K562 (cell line): ENCODE measurements at regions not wholly inside any gene's neighbourhood (a gene's known extent, or its start where the extent isn't known, plus 50 kb on each side); places are given as distances from the start of the nearest gene placed in this dataset.

Experiments
- ATAC-seq: fragments of 200-7000 bp; cut with Tn5 transposase; 3 replicates; pipeline ENCODE4 v1.9.1; 2020; ENCODE audit warnings: moderate library complexity
- BruUV-seq: library from RNA; stranded (reverse); fragments of 400-500 nt; replicated peaks from 2 replicates; lab custom pipeline; 2021; lab: Mats Ljungman, UMichigan
- CTCF ChIA-PET: fragments of 300-600 bp; formaldehyde crosslinking; extraction: SDS; loops from one replicate; lab custom pipeline; 2021; ENCODE audit warnings: low intra/inter-chr PET ratio; lab: Yijun Ruan, JAX
- POLR2A ChIA-PET: fragments of 300-600, 350-650 bp; sonication (Branson Sonifier 250); formaldehyde crosslinking; extraction: SDS; loops from one replicate; lab custom pipeline; 2021; ENCODE audit warnings: antibody characterized with exemption, inconsistent platforms; lab: Yijun Ruan, JAX
- DNase-seq, 4 experiments: peaks; one replicate each; pipeline versions ENCODE4 v3.0.0 to v3.0.0-alpha.2; 2011 to 2018; ENCODE audit warnings: low spot score in 3 of 4, mixed read lengths in 3 of 4; ENCODE audit errors: extremely low read depth in 1 of 4
- FAIRE-seq: peaks from 2 replicates; lab custom pipeline; 2011; peaks lifted over from hg19 to GRCh38; lab: Jason Lieb, UNC
- H2AFZ ChIP-seq: 2 replicates; pipeline ENCODE4 v1.6.0; 2011; ENCODE audit warnings: low read depth, low read length, control low read depth, inconsistent platforms
- H3K27ac ChIP-seq: fragments of 200-600 bp; 3 replicates; pipeline ENCODE4 v1.8.0; 2011; ENCODE audit warnings: low read depth, mild to moderate bottlenecking, control low read depth, inconsistent platforms, low read length, moderate library complexity, mixed read lengths; ENCODE audit errors: extremely low read depth
- H3K27me3 ChIP-seq, 2 experiments: fragments of 300-600 bp in 1 of 2; 2 replicates in 1 of 2; 3 replicates in 1 of 2; pipeline versions ENCODE4 v1.6.0 to v1.8.0; 2011; ENCODE audit warnings: inconsistent platforms in 2 of 2, low read length in 2 of 2, mild to moderate bottlenecking in 1 of 2, mixed read lengths in 1 of 2, moderate library complexity in 1 of 2; ENCODE audit not compliant: control insufficient read depth in 2 of 2, insufficient read depth in 2 of 2
- H3K36me3 ChIP-seq: fragments of 300-600 bp; 3 replicates; pipeline ENCODE4 v1.8.0; 2011; ENCODE audit warnings: mild to moderate bottlenecking, low read length, inconsistent platforms; ENCODE audit not compliant: control insufficient read depth, insufficient read depth
- H3K4me1 ChIP-seq, 2 experiments: fragments of 200-600 bp in 1 of 2; replicated peaks in 1 of 2; 2 replicates in 1 of 2; 3 replicates in 1 of 2; pipeline versions ENCODE4 v1.5.1 to v1.8.0; 2011; ENCODE audit warnings: inconsistent platforms in 2 of 2, low read length in 2 of 2, mild to moderate bottlenecking in 1 of 2, mixed read lengths in 1 of 2, moderate library complexity in 1 of 2; ENCODE audit not compliant: control insufficient read depth in 2 of 2, insufficient read depth in 2 of 2
- H3K4me2 ChIP-seq: 2 replicates; pipeline ENCODE4 v1.6.1; 2011; ENCODE audit warnings: low read length, control low read depth, inconsistent platforms, mixed read lengths; ENCODE audit not compliant: insufficient read depth
- H3K4me3 ChIP-seq: fragments of 200-600 bp; sonication (generic), shearing (Covaris generic); 2 replicates; pipeline ENCODE4 v1.5.1; 2016; ENCODE audit warnings: control low read depth, inconsistent platforms
- H3K79me2 ChIP-seq: fragments of 200-600 bp; 3 replicates; pipeline ENCODE4 v1.8.0; 2011; ENCODE audit warnings: low read length, inconsistent platforms; ENCODE audit not compliant: control insufficient read depth, insufficient read depth
- H3K9ac ChIP-seq, 2 experiments: 2 replicates each; pipeline versions ENCODE4 v1.6.0 to v1.6.1; 2011; ENCODE audit warnings: low read depth in 2 of 2, low read length in 2 of 2, control low read depth in 1 of 2, inconsistent platforms in 1 of 2, mild to moderate bottlenecking in 1 of 2, mixed read lengths in 1 of 2; ENCODE audit not compliant: insufficient read depth in 1 of 2
- H3K9me1 ChIP-seq: one replicate; pipeline ENCODE4 v1.6.0; 2011; ENCODE audit warnings: inconsistent platforms, mild to moderate bottlenecking, low read length, moderate library complexity; ENCODE audit not compliant: control insufficient read depth, insufficient read depth
- H3K9me3 ChIP-seq: replicated peaks from 2 replicates; pipeline ENCODE4 v1.5.1; 2011; ENCODE audit warnings: low read depth, low read length, inconsistent platforms; ENCODE audit not compliant: control insufficient read depth, insufficient read depth
- H4K20me1 ChIP-seq: replicated peaks from 2 replicates; pipeline ENCODE4 v1.6.1; 2011; ENCODE audit warnings: low read length, inconsistent platforms, mixed read lengths; ENCODE audit not compliant: control insufficient read depth, insufficient read depth
- CHD2 ChIP-seq: IDR thresholded peaks from 2 replicates; pipeline ENCODE4 v1.6.1; 2011; ENCODE audit warnings: low read depth, low read length
- EHMT2 ChIP-seq: fragments of 450-650 bp; IDR thresholded peaks from 2 replicates; pipeline ENCODE4 v1.6.1; 2018; ENCODE audit warnings: antibody characterized with exemption
- NCOA2 ChIP-seq, 2 experiments: fragments of 450-650 bp; IDR thresholded peaks; 2 replicates each; pipeline ENCODE4 v1.6.1; 2018; ENCODE audit warnings: mild to moderate bottlenecking in 2 of 2, moderate library complexity in 1 of 2; ENCODE audit not compliant: partially characterized antibody in 2 of 2
- NONO ChIP-seq, 2 experiments: fragments of 200-400 bp in 1 of 2; fragments of 450-650 bp in 1 of 2; formaldehyde crosslinking in 1 of 2; IDR thresholded peaks; 2 replicates each; pipeline ENCODE4 v1.6.1; 2017; ENCODE audit warnings: low read depth in 2 of 2, mild to moderate bottlenecking in 2 of 2, moderate library complexity in 2 of 2, low read length in 1 of 2
- RB1 ChIP-seq: fragments of 450-650 bp; IDR thresholded peaks from 2 replicates; pipeline ENCODE4 v1.6.1; 2017; ENCODE audit warnings: low read depth, mild to moderate bottlenecking
- TAF15 ChIP-seq: fragments of 200-400 bp; formaldehyde crosslinking; IDR thresholded peaks from 2 replicates; pipeline ENCODE4 v1.6.1; 2017; ENCODE audit warnings: mild to moderate bottlenecking, low read depth, low read length, moderate library complexity
- TOE1 ChIP-seq, 2 experiments: fragments of 450-650 bp in 1 of 2; sonication (generic) in 1 of 2; formaldehyde crosslinking in 1 of 2; IDR thresholded peaks; 2 replicates each; pipeline versions ENCODE4 v1.7.1 to v1.8.0; 2016 to 2022; ENCODE audit warnings: borderline replicate concordance in 2 of 2, mild to moderate bottlenecking in 2 of 2, antibody characterized with exemption in 1 of 2, inconsistent platforms in 1 of 2, low read depth in 1 of 2, missing genetic modification reagents in 1 of 2, moderate library complexity in 1 of 2
- U2AF1 ChIP-seq: fragments of 200-400 bp; formaldehyde crosslinking; optimal IDR thresholded peaks from 2 replicates; pipeline ENCODE3; 2017; ENCODE audit warnings: mild to moderate bottlenecking, low read depth, low read length, moderate library complexity
- ZC3H11A ChIP-seq: IDR thresholded peaks from 2 replicates; pipeline ENCODE4 v1.6.1; 2012; ENCODE audit warnings: low read depth, low read length, improper control_type of control experiment
- ZFP91 ChIP-seq: sonication (generic); formaldehyde crosslinking; IDR thresholded peaks from 2 replicates; pipeline ENCODE4 v1.8.0; 2022; ENCODE audit warnings: mild to moderate bottlenecking, missing genetic modification reagents
- ZNF253 ChIP-seq: fragments of 250-450 bp; sonication (Bioruptor Pico); conservative IDR thresholded peaks from 2 replicates; pipeline ENCODE4 v1.6.1; 2021; ENCODE audit warnings: mild to moderate bottlenecking
- ZNF280A ChIP-seq: fragments of 450-650 bp; IDR thresholded peaks from 2 replicates; pipeline ENCODE4 v1.6.1; 2018; ENCODE audit warnings: mild to moderate bottlenecking, low read depth; ENCODE audit not compliant: partially characterized antibody
- WGBS: fragments of 100-300 bp; shearing (Covaris generic); methylation state at CpG from one replicate; pipeline ENCODE4 v1.1.6; 2016; ENCODE audit warnings: low coverage, mixed read lengths; ENCODE audit not compliant: insufficient coverage; ENCODE audit errors: missing lambda C conversion rate; 5-methylcytosine and 5-hydroxymethylcytosine counted together
- in situ Hi-C: fragments of 300-500 bp; cut with MboI; formaldehyde crosslinking; loops from 4 replicates; pipeline ENCODE4 v1.15.0; 2018; ENCODE audit warnings: inconsistent platforms, mixed read lengths
- intact Hi-C: fragments of 100-400 bp; cut with micrococcal nuclease; formaldehyde crosslinking; loops from 2 replicates; pipeline ENCODE4 v1.14.2; 2022

- TF ChIP-seq TAF15 (no peak), CHD2 (no peak), RB1 (no peak), ZC3H11A (no peak), NONO (IDR thresholded peaks at IDR 0.05; ENCODE audit: low read depth in 2 of 2, low read length in 1 of 2) (no peak), NCOA2 (IDR thresholded peaks at IDR 0.05; ENCODE audit: partially characterized antibody in 2 of 2) (no peak), U2AF1 (no peak), TOE1 (IDR thresholded peaks at IDR 0.05; ENCODE audit: borderline replicate concordance) (no peak), TOE1 (CRISPR knock-in tag; IDR thresholded peaks at IDR 0.05; ENCODE audit: borderline replicate concordance, low read depth) (no peak), ZNF253 (CRISPR knock-in tag) (no peak), ZNF280A (no peak), ZFP91 (CRISPR knock-in tag) (no peak), EHMT2 (no peak)
- DNase-seq (no peak), ATAC-seq (no peak), FAIRE-seq (no peak)
- H3K4me2 ChIP-seq, result no peak overlapping the region
- BruUV-seq, result no TSS peak
- in situ Hi-C loops, result no loop called here
- no peak overlapping the region for H3K27ac ChIP-seq
- ChIA-PET POLR2A (interaction anchor here (0.7 kb wide), 1 partner anchor 284 kb away, joined by 3 read pairs; no protein-coding TSS in a partner anchor), CTCF (no interaction called here)
- no peaks in the 10 kb centered on the region for H3K9me3 ChIP-seq
- no peaks in the 10 kb centered on the region for H4K20me1 ChIP-seq
- H3K4me3 ChIP-seq, result no peak overlapping the region
- no peaks in the 10 kb centered on the region for H3K27me3 ChIP-seq
- intact Hi-C loops, result no loop called here
- 90% methylated on average over 2 of the region's 2 CpGs for WGBS
- H3K4me1 ChIP-seq, result no peaks in the 10 kb centered on the region
- no peak overlapping the region for H2AFZ ChIP-seq
- H3K9ac ChIP-seq, result no peak overlapping the region
- H3K36me3 ChIP-seq, result no peaks in the 10 kb centered on the region
- H3K9me1 ChIP-seq, result no peaks in the 10 kb centered on the region
- H3K79me2 ChIP-seq, result no peaks in the 10 kb centered on the region
Observed at GRCh38 chr12:91859347-91859746, 286.3 kb downstream of the BTG1 start.
